ENCODE measurements at regions not wholly inside any gene's neighbourhood (a gene's known extent, or its start where the extent isn't known, plus 50 kb on each side); places are given as distances from the start of the nearest gene placed in this dataset.

GRCh38 chr22:46087816-46088277 lies 62.5 kb upstream of the PPARA start:
- no peak for TF ChIP-seq ZNF274 (IDR thresholded peaks at IDR 0.05; ENCODE audit: low read depth, low read length)
- no peak overlapping the region for H3K4me3 ChIP-seq (ENCODE audit: low read length)

- no peak overlapping the region for H3K4me3 ChIP-seq (ENCODE audit: low read length)
- TF ChIP-seq ZNF274 (IDR thresholded peaks at IDR 0.05; ENCODE audit: low read depth, low read length) = no peak
These were observed 61.6 kb upstream of the PPARA start for GRCh38 chr22:46088541-46089311.

- no peak for TF ChIP-seq ZNF274 (IDR thresholded peaks at IDR 0.05; ENCODE audit: low read depth, low read length)
- H3K4me3 ChIP-seq (ENCODE audit: low read length) = no peak overlapping the region
These were observed 60.8 kb upstream of the PPARA start for GRCh38 chr22:46089426-46090035.

- no peak overlapping the region for H3K4me3 ChIP-seq (ENCODE audit: low read length)
- no peak for TF ChIP-seq ZNF274 (IDR thresholded peaks at IDR 0.05; ENCODE audit: low read depth, low read length)
These were observed 60.2 kb upstream of the PPARA start for GRCh38 chr22:46090036-46090591.

- no peak for TF ChIP-seq ZNF274 (IDR thresholded peaks at IDR 0.05; ENCODE audit: low read depth, low read length)
- H3K4me3 ChIP-seq (ENCODE audit: low read length) = no peak overlapping the region
These were observed 59.6 kb upstream of the PPARA start for GRCh38 chr22:46090631-46091201.

GRCh38 chr22:46091277-46091977 lies 58.9 kb upstream of the PPARA start:
- H3K4me3 ChIP-seq (ENCODE audit: low read length) = no peak overlapping the region
- no peak for TF ChIP-seq ZNF274 (IDR thresholded peaks at IDR 0.05; ENCODE audit: low read depth, low read length)

GRCh38 chr22:46092011-46092410 lies 58.3 kb upstream of the PPARA start:
- H3K4me3 ChIP-seq (ENCODE audit: low read length) = no peak overlapping the region
- no peak for TF ChIP-seq ZNF274 (IDR thresholded peaks at IDR 0.05; ENCODE audit: low read depth, low read length)

GRCh38 chr22:46092670-46093410 lies 57.5 kb upstream of the PPARA start:
- no peak overlapping the region for H3K4me3 ChIP-seq (ENCODE audit: low read length)
- no peak for TF ChIP-seq ZNF274 (IDR thresholded peaks at IDR 0.05; ENCODE audit: low read depth, low read length)

- H3K4me3 ChIP-seq (ENCODE audit: low read length) = no peak overlapping the region
- no peak for TF ChIP-seq ZNF274 (IDR thresholded peaks at IDR 0.05; ENCODE audit: low read depth, low read length)
These were observed 56.5 kb upstream of the PPARA start for GRCh38 chr22:46093796-46094195.

- H3K4me3 ChIP-seq (ENCODE audit: low read length) = no peak overlapping the region
- TF ChIP-seq ZNF274 (IDR thresholded peaks at IDR 0.05; ENCODE audit: low read depth, low read length) = no peak
These were observed 55.6 kb upstream of the PPARA start for GRCh38 chr22:46094676-46095075.

- no peak overlapping the region for H3K4me3 ChIP-seq (ENCODE audit: low read length)
- TF ChIP-seq ZNF274 (IDR thresholded peaks at IDR 0.05; ENCODE audit: low read depth, low read length) = no peak
These were observed 54.3 kb upstream of the PPARA start for GRCh38 chr22:46096051-46096450.

GRCh38 chr22:46096706-46097230 lies 53.6 kb upstream of the PPARA start:
- TF ChIP-seq ZNF274 (IDR thresholded peaks at IDR 0.05; ENCODE audit: low read depth, low read length) = no peak
- no peak overlapping the region for H3K4me3 ChIP-seq (ENCODE audit: low read length)

GRCh38 chr22:46097268-46097900 lies 52.9 kb upstream of the PPARA start:
- no peak for TF ChIP-seq ZNF274 (IDR thresholded peaks at IDR 0.05; ENCODE audit: low read depth, low read length)
- no peak overlapping the region for H3K4me3 ChIP-seq (ENCODE audit: low read length)

Measured in GM08714 (cell line).